Retinal pigment epithelial cell (primary cell): ENCODE measurements at regions not wholly inside any gene's neighbourhood (a gene's known extent, or its start where the extent isn't known, plus 50 kb on each side); places are given as distances from the start of the nearest gene placed in this dataset.
"Not testable (repeated sequence)": the region's sequence is repeated elsewhere in the genome, so short reads cannot be mapped to it uniquely, and the experiment has no call there.

ENCODE experiments used
- DNase-seq: peaks from one replicate; pipeline ENCODE4 v3.0.0-alpha.2; 2010; ENCODE audit warnings: low read depth
- H3K4me3 ChIP-seq: 2 replicates; pipeline ENCODE4 v1.5.1; 2011; ENCODE audit warnings: mild to moderate bottlenecking, low read length, control low read depth, moderate library complexity
- TF ChIP-seq, protein P1 (sequence below): conservative IDR thresholded peaks from 2 replicates; pipeline ENCODE4 v1.5.1; 2011; ENCODE audit warnings: low read depth, low read length, control low read depth, inconsistent platforms

DNA sequence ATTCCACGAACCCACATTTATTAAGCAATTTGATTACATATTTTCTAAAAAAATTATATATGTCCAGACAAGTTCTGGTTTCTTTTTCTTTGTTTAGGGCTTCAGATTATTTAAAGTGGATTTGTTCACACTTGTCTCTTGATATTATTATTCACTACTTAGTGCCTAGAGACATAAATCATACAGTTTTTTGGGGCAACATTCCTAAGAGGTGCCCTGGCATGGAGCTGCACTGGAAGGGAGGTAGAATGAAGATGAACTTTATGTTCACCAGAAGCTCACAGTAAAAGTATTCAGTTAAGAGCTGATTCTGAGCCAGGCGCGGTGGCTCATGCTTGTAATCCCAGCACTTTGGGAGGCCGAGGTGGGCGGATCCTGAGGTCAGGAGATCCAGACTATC lies 762.7 kb upstream of the TMEFF2 start:
- TF ChIP-seq, protein P1, sequence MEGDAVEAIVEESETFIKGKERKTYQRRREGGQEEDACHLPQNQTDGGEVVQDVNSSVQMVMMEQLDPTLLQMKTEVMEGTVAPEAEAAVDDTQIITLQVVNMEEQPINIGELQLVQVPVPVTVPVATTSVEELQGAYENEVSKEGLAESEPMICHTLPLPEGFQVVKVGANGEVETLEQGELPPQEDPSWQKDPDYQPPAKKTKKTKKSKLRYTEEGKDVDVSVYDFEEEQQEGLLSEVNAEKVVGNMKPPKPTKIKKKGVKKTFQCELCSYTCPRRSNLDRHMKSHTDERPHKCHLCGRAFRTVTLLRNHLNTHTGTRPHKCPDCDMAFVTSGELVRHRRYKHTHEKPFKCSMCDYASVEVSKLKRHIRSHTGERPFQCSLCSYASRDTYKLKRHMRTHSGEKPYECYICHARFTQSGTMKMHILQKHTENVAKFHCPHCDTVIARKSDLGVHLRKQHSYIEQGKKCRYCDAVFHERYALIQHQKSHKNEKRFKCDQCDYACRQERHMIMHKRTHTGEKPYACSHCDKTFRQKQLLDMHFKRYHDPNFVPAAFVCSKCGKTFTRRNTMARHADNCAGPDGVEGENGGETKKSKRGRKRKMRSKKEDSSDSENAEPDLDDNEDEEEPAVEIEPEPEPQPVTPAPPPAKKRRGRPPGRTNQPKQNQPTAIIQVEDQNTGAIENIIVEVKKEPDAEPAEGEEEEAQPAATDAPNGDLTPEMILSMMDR, result no peak
- DNase-seq, result no peak
- H3K4me3 ChIP-seq, result no peak overlapping the region

DNA sequence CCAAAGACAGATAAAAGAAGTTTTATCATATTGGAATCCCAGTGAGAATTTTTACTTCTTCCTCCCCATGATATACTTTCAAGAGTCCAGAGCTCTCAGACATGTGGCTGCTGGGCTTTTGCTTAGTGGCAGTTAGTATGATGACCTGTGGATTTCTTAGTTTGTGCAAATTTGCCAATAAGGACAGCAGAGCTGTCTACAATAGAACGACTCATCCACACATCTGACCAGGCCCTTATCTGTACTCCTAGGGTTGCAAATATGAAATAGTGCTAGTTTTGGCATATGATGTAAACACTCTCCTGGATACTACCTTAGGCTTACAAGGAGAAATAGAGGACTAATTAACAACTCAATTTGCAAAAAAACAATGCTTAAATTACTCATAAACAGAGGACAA lies 758.4 kb upstream of the TMEFF2 start:
- TF ChIP-seq, protein P1, result no peak
- no peak overlapping the region for H3K4me3 ChIP-seq
- no peak for DNase-seq

GRCh38 chr2:192952245-192952644 lies 757.5 kb upstream of the TMEFF2 start:
- no peak overlapping the region for H3K4me3 ChIP-seq
- no peak for DNase-seq
- TF ChIP-seq, protein P1, result no peak

DNA sequence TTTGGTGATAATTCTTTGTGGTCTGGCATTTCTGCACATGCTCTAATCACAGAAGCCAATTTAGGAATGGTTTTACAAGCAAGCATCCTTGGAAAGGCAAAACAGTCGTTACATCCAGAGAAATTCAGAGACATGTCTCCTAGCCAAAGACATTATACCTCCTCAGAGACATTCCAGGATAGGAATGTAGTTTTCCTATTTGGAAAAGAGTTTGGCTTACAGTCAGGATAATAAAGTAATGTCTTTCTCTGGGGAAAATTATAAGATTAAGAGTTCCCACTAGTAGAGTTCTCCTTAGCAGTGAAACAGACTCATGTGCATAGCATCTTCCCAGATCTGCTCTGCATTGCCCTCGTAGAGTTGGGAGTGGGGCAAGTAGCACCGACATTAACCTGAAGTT lies 753.6 kb upstream of the TMEFF2 start:
- no peak for DNase-seq
- H3K4me3 ChIP-seq, result no peak overlapping the region
- TF ChIP-seq, protein P1, result no peak

DNA sequence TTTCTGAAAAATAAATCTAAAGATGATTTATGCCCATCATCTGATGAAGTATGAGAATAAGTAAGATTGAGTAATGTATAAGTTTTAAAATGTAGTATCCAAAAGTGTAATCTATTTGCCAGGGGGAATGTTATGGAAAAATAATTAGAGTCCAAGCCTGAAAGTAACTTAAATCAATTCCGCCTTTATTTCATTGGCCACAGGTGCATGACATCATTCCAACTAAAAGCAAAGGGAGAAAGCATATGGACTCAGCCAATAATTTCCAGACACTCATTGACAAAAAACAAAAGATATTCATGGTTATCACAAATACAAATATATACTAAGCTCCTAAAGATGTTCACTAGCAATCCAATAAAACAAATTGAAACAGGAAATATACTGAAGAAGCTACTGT lies 752.6 kb upstream of the TMEFF2 start:
- no peak overlapping the region for H3K4me3 ChIP-seq
- no peak for DNase-seq
- TF ChIP-seq, protein P1, result no peak

- DNase-seq, result no peak
- TF ChIP-seq, protein P1, result no peak
- no peak overlapping the region for H3K4me3 ChIP-seq
These were observed 746.0 kb upstream of the TMEFF2 start for GRCh38 chr2:192940767-192941166.

GRCh38 chr2:192932376-192932775 lies 737.6 kb upstream of the TMEFF2 start:
- H3K4me3 ChIP-seq, result no peak overlapping the region
- TF ChIP-seq, protein P1, result no peak
- no peak for DNase-seq

DNA sequence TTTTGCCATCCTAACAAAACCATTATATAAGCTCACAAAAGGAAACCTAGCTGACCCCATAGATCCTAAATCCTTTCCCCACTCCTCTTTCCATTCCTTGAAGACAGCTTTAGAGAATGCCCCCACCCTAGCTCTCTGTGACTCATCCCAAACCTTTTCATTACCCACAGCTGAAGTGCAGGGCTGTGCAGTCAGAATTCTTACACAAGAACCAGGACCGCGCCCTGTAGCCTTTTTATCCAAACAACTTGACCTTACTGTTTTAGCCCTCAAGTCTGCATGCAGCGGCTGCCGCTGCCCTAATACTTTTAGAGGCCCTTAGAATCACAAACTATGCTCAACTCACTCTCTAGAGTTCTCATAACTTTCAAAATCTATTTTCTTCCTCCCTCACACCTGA lies 726.9 kb upstream of the TMEFF2 start:
- not testable (repeated sequence) for H3K4me3 ChIP-seq, DNase-seq
